Stimulated activated CD4-positive, alpha-beta T cell treated with anti-CD3 and anti-CD28 coated beads, Interleukin-12 subunit alpha, Interleukin-12 subunit beta, amount 100 ng/mL, for 4 hours (primary cell): ENCODE measurements at regions not wholly inside any gene's neighbourhood (a gene's known extent, or its start where the extent isn't known, plus 50 kb on each side); places are given as distances from the start of the nearest gene placed in this dataset.
"Not testable (repeated sequence)": the region's sequence is repeated elsewhere in the genome, so short reads cannot be mapped to it uniquely, and the experiment has no call there.

Experiments used
- DNase-seq: peaks from one replicate; pipeline ENCODE4 v3.0.0-alpha.2; 2020

DNA sequence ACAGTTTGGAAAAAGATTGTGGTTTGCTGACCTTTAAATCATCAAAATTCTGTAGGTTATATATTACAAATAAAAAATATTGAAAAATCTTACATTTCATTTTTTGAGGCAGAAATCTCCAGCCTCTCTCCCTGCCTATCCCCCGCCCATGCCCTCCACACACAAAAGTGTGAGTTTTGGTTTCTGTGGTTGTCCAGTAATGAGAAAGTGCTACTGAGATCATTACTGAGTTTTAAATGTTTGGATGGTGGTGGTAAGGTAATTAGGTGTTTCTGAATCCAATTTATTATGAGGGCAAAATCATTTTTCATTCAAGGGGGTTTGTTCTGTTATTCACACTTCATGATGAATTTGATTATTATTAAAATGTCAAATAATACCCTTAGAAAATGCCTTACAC, 448.0 kb upstream of the SLC10A2 start:
- DNase-seq = no peak

GRCh38 chr13:103510007-103510535, 443.9 kb upstream of the SLC10A2 start:
- no peak for DNase-seq

- no peak for DNase-seq
Observed at GRCh38 chr13:103497404-103497803, 431.2 kb upstream of the SLC10A2 start.

- no peak for DNase-seq
Observed at GRCh38 chr13:103487841-103488240, 421.6 kb upstream of the SLC10A2 start.

DNA sequence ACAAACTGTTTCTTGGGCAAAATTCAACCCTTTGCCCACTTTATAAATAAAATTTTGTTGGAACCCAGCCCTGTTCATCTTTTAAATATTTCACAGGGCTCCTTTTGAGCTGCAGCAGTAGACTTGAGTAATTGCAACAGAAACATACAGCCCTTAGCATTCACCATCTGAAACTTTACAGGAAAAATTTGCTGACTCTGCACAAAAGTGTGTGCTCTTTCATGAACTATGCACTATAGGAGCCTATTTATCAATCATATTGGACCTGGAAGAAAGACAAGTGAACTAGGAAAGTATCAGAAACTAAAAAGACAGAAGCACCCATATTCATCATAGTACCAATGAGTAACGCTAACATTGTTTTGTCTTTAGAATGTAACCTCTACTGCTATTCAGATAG, 406.9 kb upstream of the SLC10A2 start:
- no peak for DNase-seq

DNA sequence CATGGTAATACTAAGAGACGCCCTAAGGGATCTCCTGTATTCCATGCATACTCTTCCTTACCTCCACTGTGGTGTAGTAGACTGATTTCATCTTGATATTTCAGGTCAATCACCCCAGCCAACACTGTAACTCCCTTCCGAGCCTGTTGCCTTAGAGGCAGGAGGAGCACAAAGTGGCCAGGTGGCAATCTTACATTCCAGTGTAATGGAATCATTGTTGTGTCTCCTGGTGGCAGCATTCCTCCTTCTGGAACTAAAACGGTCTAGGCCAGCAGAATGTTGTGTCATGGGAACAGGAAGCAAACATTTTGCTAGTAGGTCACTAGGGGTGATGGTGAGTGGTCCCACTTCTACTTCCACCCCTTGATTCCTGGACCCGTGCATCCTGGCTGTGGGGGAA, 405.7 kb upstream of the SLC10A2 start:
- DNase-seq = no peak

DNA sequence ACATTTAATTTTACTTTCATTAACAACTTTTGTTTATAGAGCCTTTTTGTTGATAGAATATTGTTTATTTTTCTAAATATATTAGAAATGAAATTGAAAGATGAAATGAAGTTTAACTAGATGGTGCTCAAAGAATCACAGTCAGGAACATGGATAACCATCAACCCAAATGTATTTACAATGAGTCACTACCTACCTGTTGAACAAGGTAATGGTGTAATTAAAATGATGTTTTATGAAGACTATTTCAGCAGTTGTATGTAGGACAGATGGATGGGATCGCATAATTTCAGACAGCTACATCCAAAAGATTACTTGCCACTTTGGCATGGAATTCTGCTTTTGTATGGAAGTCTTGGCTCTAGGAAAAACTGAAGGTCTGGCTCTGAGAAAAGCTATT, 403.6 kb upstream of the SLC10A2 start:
- DNase-seq = no peak

DNA sequence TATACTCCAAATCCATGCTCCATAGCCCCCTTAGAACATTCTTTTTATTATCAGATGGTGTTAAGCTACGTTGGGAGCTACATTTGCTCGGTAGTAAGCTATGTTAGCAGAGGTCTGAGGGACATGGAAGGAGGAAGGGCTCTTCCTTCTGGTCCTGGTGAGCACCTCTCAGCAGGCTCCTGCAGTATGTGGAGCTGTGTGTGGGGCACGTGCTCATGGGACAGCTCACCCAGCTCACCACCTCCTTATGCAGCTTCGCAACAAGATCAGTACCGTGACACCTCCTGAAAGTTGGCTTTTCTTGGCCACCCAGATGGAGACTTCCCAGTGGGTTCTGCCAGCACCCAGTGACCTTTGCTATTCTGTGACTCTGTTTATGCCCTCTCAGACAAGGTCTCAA, 400.5 kb upstream of the SLC10A2 start:
- no peak for DNase-seq

- not testable (repeated sequence) for DNase-seq
Observed at GRCh38 chr13:103460246-103460645, 394.0 kb upstream of the SLC10A2 start.

DNA sequence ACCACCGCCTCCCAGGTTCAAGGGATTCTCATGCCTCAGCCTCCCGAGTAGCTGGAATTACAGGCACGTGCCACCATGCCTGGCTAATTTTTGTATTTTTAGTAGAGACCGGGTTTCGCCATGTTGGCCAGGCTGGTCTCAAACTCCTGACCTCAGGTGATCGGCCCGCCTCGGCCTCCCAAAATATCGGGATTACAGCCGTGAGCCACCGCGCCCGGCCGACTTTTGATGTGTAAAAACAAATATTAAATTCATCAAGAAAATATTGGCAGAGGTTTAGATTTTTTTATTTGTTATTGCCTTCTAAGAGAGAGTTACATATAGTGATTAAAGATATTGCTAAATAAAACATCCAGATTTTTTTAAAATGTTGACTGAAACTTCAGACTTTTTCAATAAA, 390.8 kb upstream of the SLC10A2 start:
- DNase-seq = not testable (repeated sequence)

DNA sequence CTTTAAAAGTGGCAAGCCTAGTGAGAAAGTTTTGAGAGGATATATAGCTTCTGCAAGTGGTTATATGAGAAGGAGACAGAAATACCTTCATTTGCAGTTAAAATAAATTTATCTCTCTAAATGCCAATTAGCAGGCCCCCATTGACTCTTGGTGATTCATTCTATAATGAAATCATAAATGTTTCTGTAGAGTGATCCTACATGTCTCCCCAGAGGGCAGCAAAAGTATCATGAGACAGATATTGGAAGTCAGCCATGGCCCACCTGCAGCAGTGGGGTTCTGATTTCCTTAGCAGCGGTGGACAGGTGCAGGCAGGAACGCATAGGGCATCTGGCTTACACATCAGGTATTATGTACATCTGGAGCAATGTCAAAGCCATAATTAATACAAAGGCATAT, 385.4 kb upstream of the SLC10A2 start:
- DNase-seq = no peak

DNA sequence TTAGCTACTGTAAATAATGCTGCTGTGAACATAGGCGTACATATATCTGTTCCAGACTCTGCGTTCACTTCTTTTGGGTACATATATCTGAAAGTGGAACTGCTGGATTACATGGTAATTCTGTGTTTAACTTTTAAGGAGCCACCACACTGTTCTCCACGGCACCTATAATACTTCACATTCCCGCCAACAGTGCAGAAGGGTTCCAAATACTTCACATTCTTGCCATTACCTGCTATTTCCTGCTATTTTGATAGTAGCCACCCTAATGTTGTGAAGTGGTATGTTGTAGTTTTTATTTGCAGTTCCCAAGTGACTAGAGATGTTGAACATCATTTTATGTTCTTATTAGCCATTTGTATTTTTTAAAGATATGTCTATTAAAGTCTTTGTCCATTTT, 377.4 kb upstream of the SLC10A2 start:
- DNase-seq = no peak

GRCh38 chr13:103437651-103438050, 371.4 kb upstream of the SLC10A2 start:
- no peak for DNase-seq

GRCh38 chr13:103436057-103436654, 369.9 kb upstream of the SLC10A2 start:
- DNase-seq = no peak

DNA sequence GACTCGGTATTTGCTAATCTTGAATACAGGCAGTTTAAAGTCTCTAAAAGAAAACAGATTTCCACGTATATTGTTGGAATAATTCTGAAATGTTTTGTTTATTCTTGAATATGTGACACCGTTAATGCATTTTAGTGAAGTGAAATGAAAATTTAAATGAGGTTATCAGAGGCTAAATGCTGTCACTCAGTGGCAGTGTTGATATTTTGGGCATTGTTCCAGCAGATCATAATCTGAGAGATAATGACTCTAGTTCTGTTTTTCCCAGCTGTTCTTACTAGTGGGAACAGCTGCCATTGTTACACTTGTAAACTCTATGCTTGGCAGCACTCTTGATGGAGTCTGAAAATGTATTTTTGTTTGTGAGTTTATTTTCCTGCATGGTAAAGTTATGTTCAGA, 365.6 kb upstream of the SLC10A2 start:
- DNase-seq = no peak

DNA sequence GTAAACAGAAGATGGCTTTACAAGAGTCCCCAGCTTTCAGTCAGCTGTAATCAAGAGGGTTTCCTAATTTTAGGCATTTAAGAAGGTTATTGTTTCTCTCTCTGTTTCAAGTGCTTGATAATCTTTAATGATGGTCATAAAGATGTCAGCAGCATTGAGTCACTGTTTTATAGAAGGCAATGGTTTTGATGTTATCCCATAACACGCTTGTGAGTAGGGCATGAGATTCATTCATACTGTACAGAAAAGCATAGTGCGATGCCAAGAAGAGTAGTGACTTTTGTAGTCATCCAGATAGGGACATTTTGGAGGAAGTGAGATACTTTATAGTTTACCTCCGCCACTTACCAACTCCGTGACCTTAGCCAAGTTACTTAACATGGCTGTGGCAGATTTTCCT, 364.2 kb upstream of the SLC10A2 start:
- DNase-seq = no peak

GRCh38 chr13:103410002-103410401, 343.8 kb upstream of the SLC10A2 start:
- no peak for DNase-seq

GRCh38 chr13:103406967-103407366, 340.8 kb upstream of the SLC10A2 start:
- no peak for DNase-seq

DNA sequence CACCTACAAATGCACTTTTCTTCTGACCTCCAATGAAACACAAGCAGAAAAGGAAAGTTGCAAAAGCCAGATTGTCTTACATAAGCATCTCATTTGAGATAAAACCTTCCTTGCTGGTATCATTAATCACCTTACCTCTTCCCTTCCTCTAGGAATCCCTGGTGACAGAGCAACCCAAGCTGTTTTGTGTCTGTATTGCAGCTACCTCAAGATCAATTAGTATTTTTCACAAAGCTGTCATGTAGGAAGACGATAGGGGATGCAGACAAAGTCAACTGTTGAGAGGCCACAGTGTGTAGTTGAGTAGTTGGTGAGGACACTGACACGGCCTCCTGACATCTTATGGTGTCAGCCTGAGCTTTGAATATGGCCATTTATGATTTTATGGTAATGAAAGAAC, 339.1 kb upstream of the SLC10A2 start:
- no peak for DNase-seq

DNA sequence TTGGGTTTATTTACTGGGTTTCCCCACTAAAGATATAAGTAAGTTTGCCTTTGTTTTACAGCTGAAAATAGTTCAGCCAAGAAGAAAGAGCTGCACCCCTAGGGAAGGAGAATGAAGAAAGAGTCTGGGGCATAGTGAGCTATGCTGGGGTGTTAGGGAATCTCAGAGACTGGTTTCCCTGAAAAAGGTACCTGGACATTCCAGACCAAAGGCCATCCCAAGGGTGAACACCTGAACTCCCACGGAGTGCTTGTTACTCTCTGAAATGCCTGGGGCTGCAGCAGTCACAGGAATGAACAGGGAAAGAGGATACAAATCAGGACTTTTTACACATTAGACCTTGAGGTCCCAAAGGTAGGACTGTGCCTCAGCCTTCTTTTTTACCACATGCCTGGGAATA, 337.6 kb upstream of the SLC10A2 start:
- no peak for DNase-seq

DNA sequence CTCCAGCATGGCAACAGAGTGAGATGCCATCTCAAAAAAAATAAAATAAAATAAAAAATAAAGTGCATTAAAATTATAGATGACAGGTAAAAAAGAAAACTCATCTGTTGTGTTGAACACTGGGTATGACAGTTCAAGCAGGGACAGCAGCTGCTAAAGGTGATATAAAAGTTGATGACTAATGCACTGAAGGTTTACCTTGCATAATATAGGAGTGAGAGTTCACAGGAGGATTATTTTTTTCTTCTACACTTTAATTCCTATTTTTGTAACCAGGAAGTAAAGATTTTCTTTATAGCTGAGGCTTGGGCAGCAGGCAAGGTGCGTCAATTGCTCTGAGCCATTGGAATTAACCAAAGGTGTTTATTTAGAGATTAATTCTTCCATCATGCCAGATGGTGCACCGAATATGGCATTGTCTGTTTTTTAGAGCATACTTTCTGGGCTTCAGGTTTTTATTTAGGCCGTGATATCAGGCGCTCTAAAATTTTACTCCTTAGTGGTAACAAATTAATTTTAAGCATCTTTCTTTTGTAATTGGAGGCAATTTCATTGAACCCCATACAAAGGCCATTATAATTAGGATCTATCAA, 337.0 kb upstream of the SLC10A2 start:
- no peak for DNase-seq

- DNase-seq = no peak
Observed at GRCh38 chr13:103395139-103395538, 328.9 kb upstream of the SLC10A2 start.

DNA sequence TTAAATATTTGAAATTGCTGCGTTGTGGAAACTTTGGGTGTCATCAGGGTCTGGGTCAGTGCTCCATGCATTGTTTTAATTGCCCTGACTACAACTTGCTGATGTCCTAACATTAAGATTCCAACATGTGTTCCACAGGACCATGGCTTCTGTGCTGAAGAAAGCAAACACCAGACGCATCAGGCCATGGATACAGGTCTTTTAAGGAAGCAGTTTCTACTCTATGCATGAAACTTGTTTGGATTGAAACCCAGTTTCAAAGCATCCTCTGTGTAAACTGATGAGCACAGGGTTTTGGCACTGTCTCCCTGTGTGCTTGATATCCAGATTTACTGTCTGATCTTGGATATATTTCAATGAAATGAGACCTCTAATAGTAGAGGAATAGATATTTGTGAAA, 328.4 kb upstream of the SLC10A2 start:
- DNase-seq = no peak

GRCh38 chr13:103391936-103392335, 325.7 kb upstream of the SLC10A2 start:
- no peak for DNase-seq

DNA sequence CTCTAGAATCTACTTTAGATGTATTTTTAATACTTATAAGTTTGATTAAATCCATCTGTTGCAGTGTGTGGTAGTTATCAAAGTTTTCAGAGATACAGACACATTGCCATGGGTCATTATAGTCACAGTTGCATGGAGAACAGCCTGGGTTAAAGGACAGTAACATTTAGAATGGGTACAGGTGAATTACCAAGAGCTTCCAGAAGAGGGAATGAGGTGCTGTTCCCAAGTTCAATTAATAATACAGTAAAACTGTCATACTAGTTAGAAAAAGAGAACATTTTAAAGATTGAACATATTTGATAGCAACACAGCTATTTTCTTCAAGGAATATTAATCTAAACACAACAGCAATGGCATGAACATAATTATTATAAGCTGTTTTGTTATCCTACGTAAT, 322.6 kb upstream of the SLC10A2 start:
- DNase-seq = no peak
